ENCODE measurements at regions not wholly inside any gene's neighbourhood (a gene's known extent, or its start where the extent isn't known, plus 50 kb on each side); places are given as distances from the start of the nearest gene placed in this dataset.
"Not testable (repeated sequence)": the region's sequence is repeated elsewhere in the genome, so short reads cannot be mapped to it uniquely, and the experiment has no call there.

GRCh38 chr5:84436866-84437265 lies 52.2 kb upstream of the EDIL3 start:
- Mint-ChIP-seq H3K27ac (no peak overlapping the region), H3K36me3 (no peaks in the 10 kb centered on the region)

GRCh38 chr5:84435861-84436346 lies 51.2 kb upstream of the EDIL3 start:
- H3K9me3 Mint-ChIP-seq = peaks cover 23% of the 10 kb centered on the region
- not testable (repeated sequence) for H3K27me3 Mint-ChIP-seq; H3K4me3 Mint-ChIP-seq; H3K36me3 Mint-ChIP-seq; DNase-seq (ENCODE audit: low spot score); ATAC-seq; H3K27ac Mint-ChIP-seq; H3K4me1 Mint-ChIP-seq (ENCODE audit: low read depth in 2 of 2)

More at GRCh38 chr5:84436866-84437265, 52.2 kb upstream of the EDIL3 start:
- Mint-ChIP-seq H3K4me3 (no peak overlapping the region), H3K4me1 (ENCODE audit: low read depth in 2 of 2) (no peaks in the 10 kb centered on the region), H3K27me3 (no peaks in the 10 kb centered on the region), H3K9me3 (peaks cover 19% of the 10 kb centered on the region)
- ATAC-seq (no peak), DNase-seq (ENCODE audit: low spot score) (no peak)
